Tibial nerve (tissue), 4 donors: ENCODE measurements at regions not wholly inside any gene's neighbourhood (a gene's known extent, or its start where the extent isn't known, plus 50 kb on each side); places are given as distances from the start of the nearest gene placed in this dataset.

Experiments used
- DNase-seq, 2 donors: peaks; one replicate each; pipeline ENCODE4 v3.0.0-alpha.2; 2019; ENCODE audit warnings: low spot score in 2 of 2
- H3K27ac ChIP-seq, 4 donors: fragments of 200-600 bp; sonication (generic) in 3 of 4; one replicate each; pipeline ENCODE4 v1.5.1; 2017 to 2019; ENCODE audit warnings: mild to moderate bottlenecking in 1 of 4
- H3K27me3 ChIP-seq, 2 donors: fragments of 200-600 bp; sonication (generic) in 1 of 2; one replicate each; pipeline versions ENCODE4 v1.5.1 to v1.6.0; 2017 to 2019
- H3K36me3 ChIP-seq, 3 donors: fragments of 200-600 bp; sonication (generic); one replicate each; pipeline ENCODE4 v1.5.1; 2018 to 2019
- H3K4me1 ChIP-seq, 4 donors: fragments of 200-600 bp; sonication (generic) in 3 of 4; one replicate each; pipeline ENCODE4 v1.5.1; 2017 to 2019
- H3K4me3 ChIP-seq, 4 donors: fragments of 200-600 bp; sonication (generic) in 3 of 4; one replicate each; pipeline ENCODE4 v1.5.1; 2017 to 2019; ENCODE audit warnings: mild to moderate bottlenecking in 1 of 4, moderate library complexity in 1 of 4
- H3K9me3 ChIP-seq, 4 donors: fragments of 200-600 bp; sonication (generic) in 3 of 4; one replicate each; pipeline ENCODE4 v1.5.1; 2017 to 2019
- EP300 ChIP-seq, 2 donors: sonication (generic); formaldehyde crosslinking; IDR thresholded peaks; one replicate each; pipeline ENCODE4 v1.6.1; 2017; ENCODE audit warnings: antibody characterized with exemption in 2 of 2, mild to moderate bottlenecking in 1 of 2
- POLR2A ChIP-seq, 2 donors: fragments of 450-650 bp; IDR thresholded peaks; one replicate each; pipeline ENCODE4 v1.6.1; 2017; ENCODE audit warnings: antibody characterized with exemption in 2 of 2, mild to moderate bottlenecking in 2 of 2, moderate library complexity in 2 of 2
- WGBS, 2 donors: methylation state at CpG; one replicate each; pipeline ENCODE4 v1.1.5; 2018; 5-methylcytosine and 5-hydroxymethylcytosine counted together
- TF ChIP-seq, protein P1 (sequence below), 5 experiments: fragments of 200-600 bp in 3 of 5; fragments of 450-650 bp in 2 of 5; sonication (generic) in 3 of 5; IDR thresholded peaks; one replicate each; pipeline ENCODE4 v1.5.1; 2016 to 2019; ENCODE audit warnings: antibody characterized with exemption in 5 of 5, mild to moderate bottlenecking in 3 of 5, moderate library complexity in 2 of 5

GRCh38 chr7:41633690-41634089 lies 69.2 kb downstream of the INHBA start:
- 76 to 79% methylated on average over 3 of the region's 3 CpGs for WGBS, 2 donors
- no peaks in the 10 kb centered on the region for H3K9me3 ChIP-seq

DNA sequence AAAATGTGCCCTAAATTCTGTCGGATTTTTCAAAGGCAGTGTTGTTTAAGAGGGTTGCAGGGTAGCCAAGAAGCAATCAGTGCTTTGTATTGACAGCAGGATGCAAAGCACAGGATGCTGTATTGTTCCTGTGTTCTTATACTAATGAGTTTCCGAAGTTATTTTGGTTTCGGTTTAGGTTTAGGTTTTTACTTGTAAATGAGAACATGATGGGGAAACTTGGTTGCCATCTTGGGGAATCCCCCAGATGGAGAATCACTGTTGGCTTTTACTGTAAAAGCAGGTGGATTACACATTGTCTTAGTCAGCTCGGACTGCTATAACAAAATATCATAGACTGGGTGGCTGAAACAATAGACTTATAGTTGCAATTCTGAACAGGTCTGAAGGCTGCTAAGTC lies 72.1 kb downstream of the INHBA start:
- Histone ChIP-seq H3K27me3 (no peaks in the 10 kb centered on the region), H3K4me3 (no peak overlapping the region), H3K27ac (no peak overlapping the region), H3K9me3 (no peaks in the 10 kb centered on the region), H3K36me3 (no peaks in the 10 kb centered on the region), H3K4me1 (no peaks in the 10 kb centered on the region)
- WGBS, 2 donors, result 76 to 88% methylated on average over 4 of the region's 4 CpGs
- TF ChIP-seq POLR2A (IDR thresholded peaks at IDR 0.05), result no peak
- TF ChIP-seq, protein P1, sequence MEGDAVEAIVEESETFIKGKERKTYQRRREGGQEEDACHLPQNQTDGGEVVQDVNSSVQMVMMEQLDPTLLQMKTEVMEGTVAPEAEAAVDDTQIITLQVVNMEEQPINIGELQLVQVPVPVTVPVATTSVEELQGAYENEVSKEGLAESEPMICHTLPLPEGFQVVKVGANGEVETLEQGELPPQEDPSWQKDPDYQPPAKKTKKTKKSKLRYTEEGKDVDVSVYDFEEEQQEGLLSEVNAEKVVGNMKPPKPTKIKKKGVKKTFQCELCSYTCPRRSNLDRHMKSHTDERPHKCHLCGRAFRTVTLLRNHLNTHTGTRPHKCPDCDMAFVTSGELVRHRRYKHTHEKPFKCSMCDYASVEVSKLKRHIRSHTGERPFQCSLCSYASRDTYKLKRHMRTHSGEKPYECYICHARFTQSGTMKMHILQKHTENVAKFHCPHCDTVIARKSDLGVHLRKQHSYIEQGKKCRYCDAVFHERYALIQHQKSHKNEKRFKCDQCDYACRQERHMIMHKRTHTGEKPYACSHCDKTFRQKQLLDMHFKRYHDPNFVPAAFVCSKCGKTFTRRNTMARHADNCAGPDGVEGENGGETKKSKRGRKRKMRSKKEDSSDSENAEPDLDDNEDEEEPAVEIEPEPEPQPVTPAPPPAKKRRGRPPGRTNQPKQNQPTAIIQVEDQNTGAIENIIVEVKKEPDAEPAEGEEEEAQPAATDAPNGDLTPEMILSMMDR (IDR thresholded peaks at IDR 0.05), result no peak
- TF ChIP-seq EP300 (IDR thresholded peaks at IDR 0.05), result no peak
- no peak for DNase-seq

More at GRCh38 chr7:41633690-41634089, 69.2 kb downstream of the INHBA start:
- H3K4me1 ChIP-seq, result no peaks in the 10 kb centered on the region
- no peaks in the 10 kb centered on the region for H3K27me3 ChIP-seq
- no peak overlapping the region for H3K27ac ChIP-seq
- no peaks in the 10 kb centered on the region for H3K36me3 ChIP-seq
- TF ChIP-seq EP300 (IDR thresholded peaks at IDR 0.05) (no peak), POLR2A (IDR thresholded peaks at IDR 0.05) (no peak)
- TF ChIP-seq, protein P1 (IDR thresholded peaks at IDR 0.05), result no peak
- no peak for DNase-seq
- no peak overlapping the region for H3K4me3 ChIP-seq

- no peak overlapping the region for H3K27ac ChIP-seq
- no peaks in the 10 kb centered on the region for H3K36me3 ChIP-seq
- DNase-seq, result no peak
- no peaks in the 10 kb centered on the region for H3K4me1 ChIP-seq
- H3K4me3 ChIP-seq, result no peak overlapping the region
- 59 to 67% methylated on average over 1 of the region's 1 CpG for WGBS, 2 donors
- H3K9me3 ChIP-seq, result no peaks in the 10 kb centered on the region
- TF ChIP-seq, protein P1 (IDR thresholded peaks at IDR 0.05), result no peak
- no peak for TF ChIP-seq EP300 (IDR thresholded peaks at IDR 0.05)
- TF ChIP-seq POLR2A (IDR thresholded peaks at IDR 0.05), result no peak
- H3K27me3 ChIP-seq, result no peaks in the 10 kb centered on the region
Measured at GRCh38 chr7:41629711-41630111, 73.2 kb downstream of the INHBA start.

GRCh38 chr7:41628901-41629300 lies 74.0 kb downstream of the INHBA start:
- 45 to 49% methylated on average over 3 of the region's 3 CpGs for WGBS, 2 donors
- TF ChIP-seq POLR2A (IDR thresholded peaks at IDR 0.05), result no peak
- TF ChIP-seq, protein P1 (IDR thresholded peaks at IDR 0.05), result no peak
- TF ChIP-seq EP300 (IDR thresholded peaks at IDR 0.05), result no peak
- no peaks in the 10 kb centered on the region for H3K4me1 ChIP-seq
- no peak overlapping the region for H3K27ac ChIP-seq
- no peak for DNase-seq
- H3K4me3 ChIP-seq, result no peak overlapping the region
- H3K36me3 ChIP-seq, result no peaks in the 10 kb centered on the region
- H3K9me3 ChIP-seq, result no peaks in the 10 kb centered on the region
- no peaks in the 10 kb centered on the region for H3K27me3 ChIP-seq

DNA sequence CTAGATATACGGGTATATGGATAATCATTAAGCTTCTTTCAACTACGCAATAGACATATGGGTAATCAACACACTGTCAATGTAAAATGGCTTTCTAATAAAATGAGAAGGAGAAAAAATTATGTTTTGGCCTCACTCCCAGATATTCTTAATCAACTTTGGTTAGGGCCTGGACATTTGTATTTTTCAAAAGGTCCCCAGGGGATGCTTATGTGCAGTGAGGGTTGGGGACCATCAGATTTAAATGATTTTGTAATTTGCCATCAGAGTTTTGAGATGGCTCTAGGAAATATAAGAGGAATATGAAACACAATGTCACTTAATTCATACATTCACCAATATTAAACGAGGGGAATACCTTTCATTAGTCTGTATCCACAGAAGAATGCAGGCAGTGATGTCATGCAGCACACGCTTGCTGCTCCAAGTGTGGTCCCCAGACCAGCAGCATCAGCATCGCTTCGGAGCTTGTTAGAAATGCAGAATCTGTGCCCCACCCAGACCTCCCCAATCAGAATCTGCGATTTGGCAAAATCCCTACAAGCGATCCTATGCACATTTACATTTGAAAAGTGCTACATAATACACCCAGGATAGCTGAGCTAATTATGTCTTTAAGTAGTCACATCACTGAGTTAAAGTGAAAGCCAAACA lies 75.1 kb downstream of the INHBA start:
- DNase-seq, result no peak
- Histone ChIP-seq H3K9me3 (no peaks in the 10 kb centered on the region), H3K4me3 (no peak overlapping the region), H3K27me3 (no peaks in the 10 kb centered on the region), H3K4me1 (no peaks in the 10 kb centered on the region), H3K36me3 (no peaks in the 10 kb centered on the region), H3K27ac (no peak overlapping the region)
- WGBS, 2 donors, result 55 to 67% methylated on average over 8 of the region's 8 CpGs
- TF ChIP-seq EP300 (IDR thresholded peaks at IDR 0.05) (no peak), POLR2A (IDR thresholded peaks at IDR 0.05) (no peak)
